ENCODE measurements at regions not wholly inside any gene's neighbourhood (a gene's known extent, or its start where the extent isn't known, plus 50 kb on each side); places are given as distances from the start of the nearest gene placed in this dataset.

DNA sequence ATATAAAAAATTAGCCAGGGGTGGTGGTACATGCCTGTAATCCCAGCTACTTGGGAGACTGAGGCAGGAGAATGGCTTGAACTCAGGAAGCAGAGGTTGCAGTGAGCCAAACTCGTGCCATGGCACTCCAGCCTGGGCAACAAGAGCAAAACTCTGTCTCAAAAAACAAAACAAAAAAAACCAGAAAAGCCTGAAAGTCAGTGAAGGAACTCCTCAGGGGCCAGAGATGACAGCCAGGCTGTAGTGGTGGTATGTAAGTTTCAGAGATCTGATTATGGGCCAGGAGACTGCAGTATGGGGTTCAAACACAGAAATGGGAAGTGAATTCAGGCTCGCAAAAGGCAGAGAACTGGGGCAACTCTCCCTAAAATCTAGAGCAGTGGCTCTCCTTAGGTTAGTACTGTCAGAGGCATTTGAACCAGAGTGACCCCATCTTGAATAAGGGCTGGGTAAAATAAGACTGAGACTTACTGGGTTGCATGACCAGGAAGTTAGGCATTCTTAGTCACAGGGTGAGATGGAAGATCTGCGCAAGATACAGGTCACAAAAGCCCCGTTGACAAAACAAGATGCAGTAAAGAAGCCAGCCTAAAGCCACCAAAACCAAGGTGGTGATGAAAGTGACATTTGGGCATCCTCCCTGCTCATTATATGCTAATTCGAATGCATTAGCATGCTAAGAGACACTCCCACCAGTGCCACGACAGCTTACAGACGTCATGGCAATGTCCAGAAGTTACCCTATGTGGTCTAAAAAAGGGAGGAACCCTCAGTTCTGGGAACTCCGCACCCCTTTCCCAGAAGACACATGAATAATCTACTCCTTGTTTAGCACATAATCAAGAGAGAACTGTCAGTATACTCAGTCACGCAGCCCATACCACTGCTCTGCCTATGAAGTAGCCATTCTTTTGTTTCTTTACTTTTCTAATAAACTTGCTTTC is 120.2 kb upstream of the XYLT1 start:
- DNase-seq (ENCODE audit: low read depth in 1 of 2, low spot score in 1 of 2) (no peak), FAIRE-seq (no peak), ATAC-seq (no peak)
- POLR2A ChIA-PET = no interaction called here
- TF ChIP-seq POLR2A (IDR thresholded peaks at IDR 0.05; ENCODE audit: low read length) (no peak), NFE2L2 (conservative IDR thresholded peaks at IDR 0.05; ENCODE audit: low read length) (no peak), MAZ (IDR thresholded peaks at IDR 0.05; ENCODE audit: borderline replicate concordance, low read depth, low read length) (no peak), BHLHE40 (IDR thresholded peaks at IDR 0.05; ENCODE audit: low read depth, low read length) (no peak), RNF2 (IDR thresholded peaks at IDR 0.05; ENCODE audit: borderline replicate concordance, low read depth) (no peak), CEBPB (IDR thresholded peaks at IDR 0.05) (no peak), ZNF302 (CRISPR knock-in tag; IDR thresholded peaks at IDR 0.05) (no peak), ZSCAN20 (CRISPR knock-in tag; IDR thresholded peaks at IDR 0.05) (no peak), HOXB5 (CRISPR knock-in tag; IDR thresholded peaks at IDR 0.05) (no peak), RCOR1 (IDR thresholded peaks at IDR 0.05; ENCODE audit: low read depth, low read length) (no peak)
- TF ChIP-seq, protein P1, sequence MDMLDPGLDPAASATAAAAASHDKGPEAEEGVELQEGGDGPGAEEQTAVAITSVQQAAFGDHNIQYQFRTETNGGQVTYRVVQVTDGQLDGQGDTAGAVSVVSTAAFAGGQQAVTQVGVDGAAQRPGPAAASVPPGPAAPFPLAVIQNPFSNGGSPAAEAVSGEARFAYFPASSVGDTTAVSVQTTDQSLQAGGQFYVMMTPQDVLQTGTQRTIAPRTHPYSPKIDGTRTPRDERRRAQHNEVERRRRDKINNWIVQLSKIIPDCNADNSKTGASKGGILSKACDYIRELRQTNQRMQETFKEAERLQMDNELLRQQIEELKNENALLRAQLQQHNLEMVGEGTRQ (IDR thresholded peaks at IDR 0.05) = no peak
- TF ChIP-seq, protein P2, sequence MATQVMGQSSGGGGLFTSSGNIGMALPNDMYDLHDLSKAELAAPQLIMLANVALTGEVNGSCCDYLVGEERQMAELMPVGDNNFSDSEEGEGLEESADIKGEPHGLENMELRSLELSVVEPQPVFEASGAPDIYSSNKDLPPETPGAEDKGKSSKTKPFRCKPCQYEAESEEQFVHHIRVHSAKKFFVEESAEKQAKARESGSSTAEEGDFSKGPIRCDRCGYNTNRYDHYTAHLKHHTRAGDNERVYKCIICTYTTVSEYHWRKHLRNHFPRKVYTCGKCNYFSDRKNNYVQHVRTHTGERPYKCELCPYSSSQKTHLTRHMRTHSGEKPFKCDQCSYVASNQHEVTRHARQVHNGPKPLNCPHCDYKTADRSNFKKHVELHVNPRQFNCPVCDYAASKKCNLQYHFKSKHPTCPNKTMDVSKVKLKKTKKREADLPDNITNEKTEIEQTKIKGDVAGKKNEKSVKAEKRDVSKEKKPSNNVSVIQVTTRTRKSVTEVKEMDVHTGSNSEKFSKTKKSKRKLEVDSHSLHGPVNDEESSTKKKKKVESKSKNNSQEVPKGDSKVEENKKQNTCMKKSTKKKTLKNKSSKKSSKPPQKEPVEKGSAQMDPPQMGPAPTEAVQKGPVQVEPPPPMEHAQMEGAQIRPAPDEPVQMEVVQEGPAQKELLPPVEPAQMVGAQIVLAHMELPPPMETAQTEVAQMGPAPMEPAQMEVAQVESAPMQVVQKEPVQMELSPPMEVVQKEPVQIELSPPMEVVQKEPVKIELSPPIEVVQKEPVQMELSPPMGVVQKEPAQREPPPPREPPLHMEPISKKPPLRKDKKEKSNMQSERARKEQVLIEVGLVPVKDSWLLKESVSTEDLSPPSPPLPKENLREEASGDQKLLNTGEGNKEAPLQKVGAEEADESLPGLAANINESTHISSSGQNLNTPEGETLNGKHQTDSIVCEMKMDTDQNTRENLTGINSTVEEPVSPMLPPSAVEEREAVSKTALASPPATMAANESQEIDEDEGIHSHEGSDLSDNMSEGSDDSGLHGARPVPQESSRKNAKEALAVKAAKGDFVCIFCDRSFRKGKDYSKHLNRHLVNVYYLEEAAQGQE (IDR thresholded peaks at IDR 0.05) = no peak
- CTCF ChIA-PET = no interaction called here
- H3K4me2 ChIP-seq = no peak overlapping the region
- no peak overlapping the region for H3K27ac ChIP-seq
- H3K4me3 ChIP-seq = no peak overlapping the region
- no peaks in the 10 kb centered on the region for H3K9me3 ChIP-seq
- WGBS (ENCODE audit: missing lambda C conversion rate) = 5% methylated on average over 9 of the region's 9 CpGs
- no peaks in the 10 kb centered on the region for H3K4me1 ChIP-seq

- WGBS (ENCODE audit: missing lambda C conversion rate) = 6% methylated on average over 4 of the region's 4 CpGs
These were observed 119.1 kb upstream of the XYLT1 start for GRCh38 chr16:17589898-17590297.

More at GRCh38 chr16:17589898-17590297, 119.1 kb upstream of the XYLT1 start:
- no peak for DNase-seq (ENCODE audit: low read depth in 1 of 2, low spot score in 1 of 2)
- CTCF ChIA-PET = interaction anchor here (1.3 kb wide), 1 partner anchor 37 kb away, joined by 3 read pairs; no protein-coding TSS in a partner anchor
- Histone ChIP-seq H3K4me1 (no peaks in the 10 kb centered on the region), H3K27ac (no peak overlapping the region), H3K9me3 (no peaks in the 10 kb centered on the region), H3K4me2 (no peak overlapping the region), H3K4me3 (no peak overlapping the region)
- FAIRE-seq = no peak
- no peak for ATAC-seq
- TF ChIP-seq RNF2 (IDR thresholded peaks at IDR 0.05; ENCODE audit: borderline replicate concordance, low read depth) (no peak), MAX (IDR thresholded peaks at IDR 0.05) (no peak), JUNB (IDR thresholded peaks at IDR 0.05) (no peak), RARB (CRISPR knock-in tag; IDR thresholded peaks at IDR 0.05) (no peak), BHLHE40 (IDR thresholded peaks at IDR 0.05; ENCODE audit: low read depth, low read length) (no peak), MYC (IDR thresholded peaks at IDR 0.05; ENCODE audit: borderline replicate concordance, low read length) (no peak), RFX5 (IDR thresholded peaks at IDR 0.05) (no peak), ZNF302 (CRISPR knock-in tag; IDR thresholded peaks at IDR 0.05) (no peak), HDAC2 (IDR thresholded peaks at IDR 0.05) (no peak), POLR2A (IDR thresholded peaks at IDR 0.05; ENCODE audit: low read length) (no peak), POLR2AphosphoS2 (conservative IDR thresholded peaks at IDR 0.05; ENCODE audit: low read length) (no peak), ZFP36 (IDR thresholded peaks at IDR 0.05; ENCODE audit: borderline replicate concordance, partially characterized antibody) (no peak), RCOR1 (IDR thresholded peaks at IDR 0.05; ENCODE audit: low read depth, low read length) (no peak), EP300 (IDR thresholded peaks at IDR 0.05) (no peak), FOXS1 (CRISPR knock-in tag; IDR thresholded peaks at IDR 0.05) (no peak)
- POLR2A ChIA-PET = no interaction called here
